ENCODE measurements at regions not wholly inside any gene's neighbourhood (a gene's known extent, or its start where the extent isn't known, plus 50 kb on each side); places are given as distances from the start of the nearest gene placed in this dataset.

- no peak for TF ChIP-seq CTCF (IDR thresholded peaks at IDR 0.05; ENCODE audit: insufficient read depth, low read length, missing control alignments)
- ChIA-PET CTCF (no interaction called here), POLR2A (no interaction called here)
- H3K4me3 ChIP-seq (ENCODE audit: low read depth, low read length): no peak overlapping the region
- DNase-seq (ENCODE audit: low read depth, low spot score): no peak
Observed at GRCh38 chr3:65093641-65094040, 405.8 kb upstream of the ADAMTS9 start.

GRCh38 chr3:65091565-65091964 lies 403.8 kb upstream of the ADAMTS9 start:
- no peak for DNase-seq (ENCODE audit: low read depth, low spot score)
- ChIA-PET CTCF (no interaction called here), POLR2A (no interaction called here)
- no peak for TF ChIP-seq CTCF (IDR thresholded peaks at IDR 0.05; ENCODE audit: insufficient read depth, low read length, missing control alignments)
- no peak overlapping the region for H3K4me3 ChIP-seq (ENCODE audit: low read depth, low read length)

GRCh38 chr3:65083240-65083639 lies 395.4 kb upstream of the ADAMTS9 start:
- POLR2A ChIA-PET: no interaction called here
- TF ChIP-seq CTCF (IDR thresholded peaks at IDR 0.05; ENCODE audit: insufficient read depth, low read length, missing control alignments): no peak
- DNase-seq (ENCODE audit: low read depth, low spot score): no peak
- CTCF ChIA-PET: no interaction called here
- no peak overlapping the region for H3K4me3 ChIP-seq (ENCODE audit: low read depth, low read length)

GRCh38 chr3:65081536-65081935 lies 393.7 kb upstream of the ADAMTS9 start:
- ChIA-PET POLR2A (no interaction called here), CTCF (no interaction called here)
- no peak for TF ChIP-seq CTCF (IDR thresholded peaks at IDR 0.05; ENCODE audit: insufficient read depth, low read length, missing control alignments)
- no peak overlapping the region for H3K4me3 ChIP-seq (ENCODE audit: low read depth, low read length)
- DNase-seq (ENCODE audit: low read depth, low spot score): no peak

GRCh38 chr3:65080432-65080831 lies 392.6 kb upstream of the ADAMTS9 start:
- no peak overlapping the region for H3K4me3 ChIP-seq (ENCODE audit: low read depth, low read length)
- ChIA-PET POLR2A (no interaction called here), CTCF (no interaction called here)
- TF ChIP-seq CTCF (IDR thresholded peaks at IDR 0.05; ENCODE audit: insufficient read depth, low read length, missing control alignments): no peak
- no peak for DNase-seq (ENCODE audit: low read depth, low spot score)

- TF ChIP-seq CTCF (IDR thresholded peaks at IDR 0.05; ENCODE audit: insufficient read depth, low read length, missing control alignments): no peak
- DNase-seq (ENCODE audit: low read depth, low spot score): no peak
- CTCF ChIA-PET: no interaction called here
- H3K4me3 ChIP-seq (ENCODE audit: low read depth, low read length): no peak overlapping the region
- POLR2A ChIA-PET: no interaction called here
Observed at GRCh38 chr3:65079560-65079959, 391.8 kb upstream of the ADAMTS9 start.

Measured in AG04449 (cell line).